B cell (primary cell): ENCODE measurements at regions not wholly inside any gene's neighbourhood (a gene's known extent, or its start where the extent isn't known, plus 50 kb on each side); places are given as distances from the start of the nearest gene placed in this dataset.

Experiments used
- ATAC-seq: fragments of 200-7000 bp; cut with Tn5 transposase; one replicate; pipeline ENCODE4 v1.10.0; 2021; ENCODE audit warnings: low read depth, mild to moderate bottlenecking, moderate number of reproducible peaks, moderate library complexity
- CTCF ChIA-PET: fragments of 350-600 bp; sonication (Branson Sonifier 250); formaldehyde crosslinking; loops from one replicate; lab custom pipeline; 2021; ENCODE audit warnings: antibody characterized with exemption, inconsistent platforms; lab: Charles Lee
- POLR2A ChIA-PET: fragments of 350-600 bp; sonication (Branson Sonifier 250); formaldehyde crosslinking; loops from one replicate; lab custom pipeline; 2021; ENCODE audit warnings: antibody characterized with exemption; lab: Charles Lee
- DNase-seq: peaks from one replicate; pipeline ENCODE4 v3.0.0; 2013
- H2AFZ ChIP-seq: 2 replicates; pipeline ENCODE4 v1.6.1; 2012; ENCODE audit warnings: mild to moderate bottlenecking, low read depth, low read length; ENCODE audit not compliant: insufficient read depth, poor library complexity, severe bottlenecking
- H3K27ac ChIP-seq, 2 donors: 1 replicate in 1 of 2; 2 replicates in 1 of 2; pipeline ENCODE4 v1.5.1; 2012 to 2013; ENCODE audit warnings: low read length in 2 of 2, mild to moderate bottlenecking in 2 of 2, moderate library complexity in 1 of 2
- H3K27me3 ChIP-seq, 4 experiments: fragments of 200-600 bp in 1 of 4; sonication (generic) in 1 of 4; replicated peaks in 1 of 4; 1 replicate in 2 of 4; 2 replicates in 2 of 4; pipeline versions ENCODE4 v1.6.1 to v1.7.0; 2013 to 2016; ENCODE audit warnings: low read length in 3 of 4, mild to moderate bottlenecking in 2 of 4, mixed read lengths in 1 of 4, moderate library complexity in 1 of 4; ENCODE audit not compliant: insufficient read depth in 4 of 4, control insufficient read depth in 3 of 4; ENCODE audit errors: control extremely low read depth in 1 of 4
- H3K36me3 ChIP-seq, 2 experiments: replicated peaks in 1 of 2; 1 replicate in 1 of 2; 2 replicates in 1 of 2; pipeline versions ENCODE4 v1.6.1 to v1.7.1; 2013; ENCODE audit warnings: low read length in 1 of 2; ENCODE audit not compliant: insufficient read depth in 2 of 2, control insufficient read depth in 1 of 2; ENCODE audit errors: control extremely low read depth in 1 of 2, extremely low read depth in 1 of 2
- H3K4me1 ChIP-seq, 2 donors: fragments of 200-600 bp in 1 of 2; sonication (generic) in 1 of 2; 1 replicate in 1 of 2; 2 replicates in 1 of 2; pipeline versions ENCODE4 v1.5.1 to v1.6.1; 2013 to 2017; ENCODE audit warnings: low read length in 2 of 2; ENCODE audit not compliant: control insufficient read depth in 2 of 2, insufficient read depth in 2 of 2
- H3K4me2 ChIP-seq: replicated peaks from 2 replicates; pipeline ENCODE3; 2012; ENCODE audit warnings: mild to moderate bottlenecking, low read depth, low read length; ENCODE audit not compliant: poor library complexity, severe bottlenecking
- H3K4me3 ChIP-seq, 5 experiments: fragments of 200-600 bp in 1 of 5; sonication (generic) in 1 of 5; 1 replicate in 3 of 5; 2 replicates in 2 of 5; pipeline versions ENCODE4 v1.5.1 to v1.7.0; 2011 to 2016; ENCODE audit warnings: low read length in 4 of 5, mild to moderate bottlenecking in 4 of 5, low read depth in 2 of 5, control low read depth in 1 of 5, moderate library complexity in 1 of 5; ENCODE audit not compliant: insufficient read depth in 1 of 5; ENCODE audit errors: control extremely low read depth in 1 of 5, extremely low read depth in 1 of 5
- H3K79me2 ChIP-seq: fragments of 200-600 bp; sonication (generic); one replicate; pipeline ENCODE4 v1.6.0; 2016; ENCODE audit warnings: low read length; ENCODE audit not compliant: control insufficient read depth, insufficient read depth
- H3K9ac ChIP-seq: fragments of 200-600 bp; sonication (generic); 2 replicates; pipeline ENCODE4 v1.6.1; 2017; ENCODE audit warnings: mild to moderate bottlenecking, low read length, moderate library complexity
- H3K9me3 ChIP-seq, 3 donors: one replicate each; pipeline versions ENCODE4 v1.6.1 to v1.7.1; 2013; ENCODE audit warnings: low read length in 2 of 3; ENCODE audit not compliant: control insufficient read depth in 2 of 3, insufficient read depth in 1 of 3; ENCODE audit errors: control extremely low read depth in 1 of 3
- H4K20me1 ChIP-seq: 2 replicates; pipeline ENCODE4 v1.6.0; 2012; ENCODE audit warnings: mild to moderate bottlenecking, low read length; ENCODE audit not compliant: insufficient read depth, control insufficient read depth, poor library complexity, severe bottlenecking
- H3K27ac Mint-ChIP-seq: one replicate; pipeline ENCODE4 v1.8.0; 2021; ENCODE audit warnings: mixed read lengths
- H3K27me3 Mint-ChIP-seq: one replicate; pipeline ENCODE4 v1.8.0; 2021; ENCODE audit warnings: mixed read lengths
- H3K4me1 Mint-ChIP-seq: one replicate; pipeline ENCODE4 v1.8.0; 2021; ENCODE audit warnings: mixed read lengths
- H3K4me3 Mint-ChIP-seq: one replicate; pipeline ENCODE4 v1.8.0; 2021; ENCODE audit warnings: mixed read lengths
- H3K9me3 Mint-ChIP-seq: one replicate; pipeline ENCODE4 v1.8.0; 2022; ENCODE audit warnings: mixed read lengths; ENCODE audit not compliant: insufficient read depth
- CTCF ChIP-seq: fragments of 200-600 bp; IDR thresholded peaks from one replicate; pipeline ENCODE4 v1.8.0; 2022; ENCODE audit warnings: antibody characterized with exemption, mild to moderate bottlenecking
- EZH2 ChIP-seq: IDR thresholded peaks from 2 replicates; pipeline ENCODE4 v1.6.1; 2012; ENCODE audit warnings: borderline replicate concordance, low read depth, mild to moderate bottlenecking, moderate library complexity, low read length; ENCODE audit not compliant: insufficient read depth, poor library complexity, severe bottlenecking
- WGBS: methylation state at CpG from one replicate; pipeline ENCODE4 v1.1.5; 2013; ENCODE audit warnings: missing lambda C conversion rate; ENCODE audit not compliant: insufficient coverage; 5-methylcytosine and 5-hydroxymethylcytosine counted together
- intact Hi-C: fragments of 100-400 bp; cut with micrococcal nuclease; formaldehyde crosslinking; loops from one replicate; pipeline ENCODE4 v1.10.0; 2022

- Mint-ChIP-seq H3K4me3 (no peak overlapping the region), H3K4me1 (no peaks in the 10 kb centered on the region), H3K27ac (no peak overlapping the region), H3K27me3 (peaks cover 28% of the 10 kb centered on the region), H3K9me3 (peaks cover 7% of the 10 kb centered on the region)
- no peaks in the 10 kb centered on the region for H3K36me3 ChIP-seq
- ATAC-seq (no peak), DNase-seq (no peak)
- CTCF ChIA-PET: no interaction called here
- no peak overlapping the region for H3K4me3 ChIP-seq
- H3K27ac ChIP-seq: no peak overlapping the region
- no peak for TF ChIP-seq CTCF
- TF ChIP-seq EZH2: no peak
- H3K9me3 ChIP-seq: peaks cover 0 to 9% (median 4%) of the 10 kb centered on the region in 3 donors
- H2AFZ ChIP-seq: no peak overlapping the region
- H3K9ac ChIP-seq: no peak overlapping the region
- peaks cover 0 to 5% (median 2%) of the 10 kb centered on the region in 4 experiments for H3K27me3 ChIP-seq
- intact Hi-C loops: no loop called here
- H3K4me1 ChIP-seq: no peaks in the 10 kb centered on the region
- H3K79me2 ChIP-seq: no peaks in the 10 kb centered on the region
- WGBS: 68% methylated on average over 14 of the region's 25 CpGs
- H3K4me2 ChIP-seq: no peak overlapping the region
- POLR2A ChIA-PET: no interaction called here
- no peaks in the 10 kb centered on the region for H4K20me1 ChIP-seq
Observed at GRCh38 chr1:8232036-8232757, 85.7 kb upstream of the SLC45A1 start.

GRCh38 chr1:8230292-8230621, 87.7 kb upstream of the SLC45A1 start:
- Histone ChIP-seq H3K27ac (no peak overlapping the region), H3K27me3 (peaks cover 0 to 5% (median 2%) of the 10 kb centered on the region in 4 experiments), H4K20me1 (no peaks in the 10 kb centered on the region), H2AFZ (no peak overlapping the region), H3K4me2 (no peak overlapping the region), H3K36me3 (no peaks in the 10 kb centered on the region), H3K9me3 (peaks cover 0 to 15% (median 4%) of the 10 kb centered on the region in 3 donors), H3K9ac (no peak overlapping the region), H3K4me1 (no peaks in the 10 kb centered on the region), H3K79me2 (no peaks in the 10 kb centered on the region), H3K4me3 (no peak overlapping the region)
- ATAC-seq (no peak), DNase-seq (no peak)
- WGBS: 84% methylated on average over 7 of the region's 7 CpGs
- intact Hi-C loops: no loop called here
- POLR2A ChIA-PET: no interaction called here
- Mint-ChIP-seq H3K27me3 (peaks cover 38% of the 10 kb centered on the region), H3K4me3 (no peak overlapping the region), H3K9me3 (peaks cover 8% of the 10 kb centered on the region), H3K4me1 (no peaks in the 10 kb centered on the region), H3K27ac (no peak overlapping the region)
- CTCF ChIA-PET: no interaction called here
- TF ChIP-seq EZH2 (no peak), CTCF (no peak)
